GM12801 (cell line): ENCODE measurements at regions not wholly inside any gene's neighbourhood (a gene's known extent, or its start where the extent isn't known, plus 50 kb on each side); places are given as distances from the start of the nearest gene placed in this dataset.

Experiments used
- CTCF ChIP-seq: IDR thresholded peaks from one replicate; pipeline ENCODE4 v1.5.1; 2011; ENCODE audit warnings: control low read depth; ENCODE audit not compliant: insufficient read length; ENCODE audit errors: extremely low read depth

- TF ChIP-seq CTCF, result no peak
These were observed 188.1 kb upstream of the FAM241A start for GRCh38 chr4:111957116-111957515.

- TF ChIP-seq CTCF, result no peak
These were observed 187.3 kb upstream of the FAM241A start for GRCh38 chr4:111957997-111958396.

DNA sequence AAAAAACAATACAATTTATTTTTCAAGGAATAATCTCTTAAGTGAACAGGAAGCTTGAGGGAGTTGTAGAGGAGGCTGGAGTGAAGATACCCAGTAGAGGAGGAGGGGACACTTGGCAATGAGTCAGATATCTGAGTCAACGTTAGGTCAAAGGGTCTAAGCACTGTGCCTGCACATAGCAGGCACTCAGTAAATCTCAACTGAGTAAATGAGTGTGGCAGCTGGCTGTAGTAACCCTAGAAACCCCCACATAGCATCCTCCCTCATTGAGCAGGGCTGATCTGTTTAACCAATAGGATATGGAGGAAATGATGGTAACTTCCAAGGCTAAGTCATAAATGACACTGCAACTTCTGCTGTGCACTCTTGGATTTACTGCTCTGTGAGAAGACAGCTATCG, 186.0 kb upstream of the FAM241A start:
- TF ChIP-seq CTCF, result no peak

DNA sequence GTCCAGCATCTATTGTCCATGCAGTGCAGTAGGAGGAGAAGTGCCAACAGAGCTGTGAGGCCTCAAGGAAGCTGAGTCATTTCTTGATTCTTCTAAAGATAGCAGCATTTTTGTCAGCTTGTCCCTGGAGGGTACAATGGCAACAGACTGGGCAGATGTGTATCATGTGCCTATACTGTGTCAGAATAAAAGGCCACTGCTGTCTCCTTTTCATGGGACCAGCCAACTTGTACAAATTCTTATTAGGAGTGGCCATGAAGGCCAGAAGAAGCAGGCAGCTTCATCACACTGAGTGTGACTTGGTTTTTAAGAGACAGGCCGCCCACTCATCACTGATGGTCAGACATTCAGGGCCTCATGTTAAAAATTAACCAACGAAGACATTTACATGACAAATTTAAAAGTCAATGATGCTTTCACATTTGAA, 185.0 kb upstream of the FAM241A start:
- no peak for TF ChIP-seq CTCF

DNA sequence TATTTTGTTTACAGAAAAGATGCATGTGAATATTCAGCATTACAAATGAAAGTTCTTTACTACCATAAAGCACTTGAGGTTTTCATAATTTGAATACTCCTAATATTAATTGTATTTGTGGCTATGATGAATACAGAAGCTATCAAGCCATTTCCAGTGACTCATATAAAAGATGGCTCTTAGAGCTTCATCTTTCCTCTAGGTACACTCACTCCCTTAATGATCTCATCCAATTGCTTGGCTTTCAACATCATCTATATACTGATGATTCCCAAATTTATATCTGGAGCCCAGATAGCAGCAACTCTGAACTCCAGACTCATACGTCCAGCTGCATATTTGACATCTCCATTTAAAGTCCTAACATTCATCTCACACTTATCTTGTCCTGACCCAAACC, 183.4 kb upstream of the FAM241A start:
- TF ChIP-seq CTCF, result no peak

- no peak for TF ChIP-seq CTCF
These were observed 182.0 kb upstream of the FAM241A start for GRCh38 chr4:111963158-111963700.

- no peak for TF ChIP-seq CTCF
These were observed 167.8 kb upstream of the FAM241A start for GRCh38 chr4:111977419-111977965.

GRCh38 chr4:111979921-111980320, 165.3 kb upstream of the FAM241A start:
- TF ChIP-seq CTCF, result no peak
